ENCODE measurements at regions not wholly inside any gene's neighbourhood (a gene's known extent, or its start where the extent isn't known, plus 50 kb on each side); places are given as distances from the start of the nearest gene placed in this dataset.

- no peak for TF ChIP-seq TAF1 (IDR thresholded peaks at IDR 0.05; ENCODE audit: low read depth)
- TF ChIP-seq, protein P1, sequence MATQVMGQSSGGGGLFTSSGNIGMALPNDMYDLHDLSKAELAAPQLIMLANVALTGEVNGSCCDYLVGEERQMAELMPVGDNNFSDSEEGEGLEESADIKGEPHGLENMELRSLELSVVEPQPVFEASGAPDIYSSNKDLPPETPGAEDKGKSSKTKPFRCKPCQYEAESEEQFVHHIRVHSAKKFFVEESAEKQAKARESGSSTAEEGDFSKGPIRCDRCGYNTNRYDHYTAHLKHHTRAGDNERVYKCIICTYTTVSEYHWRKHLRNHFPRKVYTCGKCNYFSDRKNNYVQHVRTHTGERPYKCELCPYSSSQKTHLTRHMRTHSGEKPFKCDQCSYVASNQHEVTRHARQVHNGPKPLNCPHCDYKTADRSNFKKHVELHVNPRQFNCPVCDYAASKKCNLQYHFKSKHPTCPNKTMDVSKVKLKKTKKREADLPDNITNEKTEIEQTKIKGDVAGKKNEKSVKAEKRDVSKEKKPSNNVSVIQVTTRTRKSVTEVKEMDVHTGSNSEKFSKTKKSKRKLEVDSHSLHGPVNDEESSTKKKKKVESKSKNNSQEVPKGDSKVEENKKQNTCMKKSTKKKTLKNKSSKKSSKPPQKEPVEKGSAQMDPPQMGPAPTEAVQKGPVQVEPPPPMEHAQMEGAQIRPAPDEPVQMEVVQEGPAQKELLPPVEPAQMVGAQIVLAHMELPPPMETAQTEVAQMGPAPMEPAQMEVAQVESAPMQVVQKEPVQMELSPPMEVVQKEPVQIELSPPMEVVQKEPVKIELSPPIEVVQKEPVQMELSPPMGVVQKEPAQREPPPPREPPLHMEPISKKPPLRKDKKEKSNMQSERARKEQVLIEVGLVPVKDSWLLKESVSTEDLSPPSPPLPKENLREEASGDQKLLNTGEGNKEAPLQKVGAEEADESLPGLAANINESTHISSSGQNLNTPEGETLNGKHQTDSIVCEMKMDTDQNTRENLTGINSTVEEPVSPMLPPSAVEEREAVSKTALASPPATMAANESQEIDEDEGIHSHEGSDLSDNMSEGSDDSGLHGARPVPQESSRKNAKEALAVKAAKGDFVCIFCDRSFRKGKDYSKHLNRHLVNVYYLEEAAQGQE (IDR thresholded peaks at IDR 0.05; ENCODE audit: low read depth) = no peak
- no peak for TF ChIP-seq RAD21 (IDR thresholded peaks at IDR 0.05; ENCODE audit: low read depth)
- TF ChIP-seq CEBPB (IDR thresholded peaks at IDR 0.05) = no peak
- TF ChIP-seq MAX (IDR thresholded peaks at IDR 0.05) = no peak
These were observed 70.5 kb upstream of the ZNF618 start for GRCh38 chr9:113805486-113806132.

All from Ishikawa (cell line).